HG02571 (cell line): ENCODE measurements at regions not wholly inside any gene's neighbourhood (a gene's known extent, or its start where the extent isn't known, plus 50 kb on each side); places are given as distances from the start of the nearest gene placed in this dataset.

Source experiments
- ATAC-seq: cut with Tn5 transposase; IDR thresholded peaks from one replicate; pipeline ENCODE4 v1.9.1; 2021; ENCODE audit warnings: mild to moderate bottlenecking, moderate library complexity; ENCODE audit not compliant: unreplicated experiment

DNA sequence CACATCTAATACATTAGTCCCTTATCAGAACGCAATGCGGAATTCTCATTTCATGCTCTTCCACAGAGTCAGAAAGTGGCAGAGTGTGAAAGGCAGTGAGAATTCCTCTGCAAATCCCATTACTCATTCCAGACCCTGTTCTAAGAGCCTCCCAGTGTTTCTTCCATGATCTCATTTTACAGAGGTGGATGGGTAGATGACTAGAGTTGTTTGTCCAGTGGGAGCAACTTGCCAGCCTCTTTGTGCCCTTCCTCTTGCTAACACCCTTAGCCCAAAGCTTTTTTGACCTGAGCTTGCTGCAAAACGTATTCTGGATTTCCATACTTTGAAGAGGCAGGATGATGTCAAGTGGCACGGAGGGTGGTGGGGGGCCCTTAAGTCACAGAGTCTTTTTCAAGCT is 467.7 kb upstream of the RGPD4 start:
- ATAC-seq = no peak

- no peak for ATAC-seq
Measured at GRCh38 chr2:107361751-107362381, 464.8 kb upstream of the RGPD4 start.

DNA sequence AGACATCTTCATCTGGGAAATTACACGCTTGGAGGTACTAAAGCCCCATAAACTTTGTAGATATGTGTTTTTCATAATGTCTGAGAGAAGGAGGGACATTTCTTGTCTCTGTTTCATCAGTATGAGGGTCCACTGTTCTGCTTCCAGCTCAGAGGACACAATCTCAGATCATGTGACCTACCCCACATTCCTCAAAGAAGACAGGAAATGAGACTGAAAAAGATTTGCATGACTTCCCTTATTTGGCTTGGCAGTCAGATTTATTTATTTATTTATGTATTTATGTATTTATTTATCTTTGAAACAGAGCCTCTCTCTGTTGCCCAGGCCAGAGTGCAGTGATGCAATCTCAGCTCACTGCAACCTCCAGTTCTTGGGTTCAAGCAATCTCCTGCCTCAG is 463.7 kb upstream of the RGPD4 start:
- ATAC-seq = no peak

- ATAC-seq = no peak
Measured at GRCh38 chr2:107363806-107364205, 462.9 kb upstream of the RGPD4 start.

DNA sequence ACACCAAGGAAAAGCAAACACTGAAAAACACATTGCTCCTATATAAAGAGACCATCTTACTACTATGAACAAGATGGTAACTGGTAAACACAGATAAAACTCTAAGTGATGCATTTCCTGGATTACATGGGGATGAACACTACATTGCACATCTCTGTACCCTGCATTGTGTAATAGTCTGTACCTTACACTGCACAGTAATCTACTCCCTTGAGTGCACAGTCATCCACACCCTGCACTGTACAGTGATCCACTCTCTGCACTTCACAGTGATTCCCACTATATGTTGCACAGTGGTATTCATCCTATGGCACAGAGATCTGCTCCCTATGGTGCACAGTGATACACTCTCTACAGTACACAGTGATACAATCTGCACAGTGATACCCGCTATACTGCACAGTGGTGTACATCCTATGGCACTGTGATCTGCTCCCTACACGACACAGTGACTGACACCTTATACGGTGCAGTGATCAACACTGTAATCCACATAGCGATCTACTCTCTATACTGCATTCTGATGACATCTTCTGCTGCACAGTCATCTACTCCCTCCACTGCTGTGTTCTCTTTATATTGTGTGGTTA is 462.2 kb upstream of the RGPD4 start:
- no peak for ATAC-seq

- ATAC-seq = no peak
Measured at GRCh38 chr2:107374249-107374648, 452.4 kb upstream of the RGPD4 start.

DNA sequence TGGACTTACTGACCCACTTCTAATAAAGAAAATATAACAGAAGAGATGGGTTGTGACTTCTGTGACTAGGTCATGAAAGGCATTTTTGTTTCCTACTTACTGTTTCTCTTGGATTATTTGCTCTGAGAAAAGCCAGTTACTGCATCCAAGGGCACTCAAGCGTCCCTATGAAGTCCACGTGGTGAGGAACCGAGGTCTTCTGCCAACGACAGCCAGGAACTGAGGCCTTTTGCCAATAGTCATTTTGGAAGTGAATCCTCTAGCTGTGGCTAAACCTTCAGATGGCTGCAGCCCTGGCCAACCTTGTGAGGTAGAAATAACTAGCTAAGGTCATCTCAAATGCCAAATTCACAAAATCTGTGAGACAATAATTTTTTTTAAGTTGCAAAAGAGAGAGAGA is 449.8 kb upstream of the RGPD4 start:
- no peak for ATAC-seq

GRCh38 chr2:107380912-107381311 is 445.8 kb upstream of the RGPD4 start:
- ATAC-seq = no peak

DNA sequence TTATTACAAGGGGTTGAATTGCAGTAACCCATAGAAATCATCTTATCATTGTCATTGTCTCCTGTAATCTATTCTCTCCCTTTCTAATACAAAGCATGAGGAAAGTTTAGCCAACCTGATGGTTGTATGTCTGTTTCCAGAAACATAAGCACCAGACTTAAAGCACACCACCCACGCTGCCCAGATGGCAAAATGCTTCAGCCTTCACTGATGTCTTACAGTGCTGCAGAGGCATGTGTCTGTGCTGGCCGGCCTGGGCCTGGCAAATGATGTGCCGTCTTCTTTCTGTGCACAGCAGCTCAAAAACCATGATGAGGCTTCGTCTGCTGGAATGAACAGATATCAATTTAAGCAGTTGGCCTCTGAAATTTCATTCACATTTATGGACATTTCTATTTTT is 443.0 kb upstream of the RGPD4 start:
- ATAC-seq = no peak

GRCh38 chr2:107384422-107384821 is 442.3 kb upstream of the RGPD4 start:
- no peak for ATAC-seq

- ATAC-seq = no peak
Measured at GRCh38 chr2:107385921-107386320, 440.8 kb upstream of the RGPD4 start.

- no peak for ATAC-seq
Measured at GRCh38 chr2:107392241-107392704, 434.4 kb upstream of the RGPD4 start.

DNA sequence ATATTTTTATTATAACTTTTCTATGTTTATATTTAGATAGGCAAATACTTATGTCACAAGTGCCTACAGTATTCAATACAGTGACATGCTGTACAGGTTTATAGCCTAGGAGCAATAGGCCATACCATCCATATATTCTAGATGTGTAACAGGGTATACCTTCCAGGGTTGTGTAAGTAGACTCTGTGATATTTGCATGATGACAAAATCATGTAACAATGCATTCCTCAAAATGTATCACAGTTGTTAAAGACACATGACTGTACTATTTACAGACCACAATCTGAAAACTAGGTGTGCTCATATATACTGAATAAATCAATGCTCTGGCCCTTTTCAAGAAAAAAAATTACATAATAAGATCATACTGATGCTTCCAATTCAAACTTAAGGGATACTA is 433.2 kb upstream of the RGPD4 start:
- no peak for ATAC-seq

DNA sequence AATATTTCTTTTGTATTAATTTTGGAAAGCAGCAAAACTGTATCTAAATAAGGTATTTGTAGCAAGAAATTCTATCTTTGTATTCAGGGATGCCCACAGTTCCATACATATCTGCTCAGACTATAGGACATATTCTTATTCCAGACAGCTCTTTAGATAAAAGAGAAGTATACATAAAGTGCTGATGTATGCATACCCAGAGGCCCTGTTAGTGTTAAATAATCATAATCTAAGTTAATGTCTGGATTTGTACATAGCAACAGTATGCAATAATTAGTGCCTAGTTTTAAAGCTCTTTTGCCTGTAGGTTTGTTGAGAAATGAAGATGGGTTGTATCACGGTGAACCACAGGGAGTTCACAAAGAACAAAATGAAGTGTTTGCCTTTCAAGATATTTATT is 428.0 kb upstream of the RGPD4 start:
- ATAC-seq = no peak

- ATAC-seq = no peak
Measured at GRCh38 chr2:107402330-107402729, 424.4 kb upstream of the RGPD4 start.

GRCh38 chr2:107405261-107405660 is 421.4 kb upstream of the RGPD4 start:
- no peak for ATAC-seq

DNA sequence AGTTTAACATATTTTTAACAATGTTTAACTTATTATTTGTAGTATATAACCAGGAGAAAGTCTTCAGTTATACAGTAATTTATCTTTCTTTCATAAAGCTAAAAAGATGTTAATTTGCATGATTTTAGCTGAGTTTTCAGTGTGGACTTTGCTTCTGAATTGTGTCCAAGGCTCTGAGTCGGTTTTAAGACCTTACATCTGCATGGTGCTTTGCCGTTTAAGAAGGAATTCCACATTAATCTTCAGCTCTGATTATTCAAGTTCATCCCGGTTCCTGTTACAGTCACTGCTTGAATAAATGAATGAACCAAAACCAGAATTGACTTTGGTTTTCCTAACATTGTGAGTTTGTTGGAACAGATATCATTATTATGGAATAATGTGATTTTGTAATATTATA is 419.7 kb upstream of the RGPD4 start:
- ATAC-seq = no peak

DNA sequence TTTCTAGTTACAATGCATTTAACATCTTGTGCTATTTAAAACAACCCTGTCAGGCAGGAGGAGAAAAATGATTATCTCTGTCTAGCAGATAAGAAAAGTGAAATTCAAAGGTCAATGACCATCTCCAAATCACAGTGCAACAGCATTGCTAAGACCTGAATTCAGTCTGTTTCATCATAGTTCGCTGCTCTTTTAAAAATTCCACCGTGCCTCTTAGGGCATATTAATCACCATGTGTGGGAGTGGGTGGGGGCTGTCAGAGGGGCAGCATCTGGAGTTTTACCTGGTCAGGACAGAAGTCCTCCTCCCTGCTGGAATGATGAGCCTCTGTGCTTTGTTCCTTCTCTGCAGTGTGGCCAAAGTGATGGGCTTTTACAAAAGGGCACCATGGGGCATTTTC is 418.7 kb upstream of the RGPD4 start:
- ATAC-seq = no peak

- no peak for ATAC-seq
Measured at GRCh38 chr2:107411267-107411666, 415.4 kb upstream of the RGPD4 start.

- no peak for ATAC-seq
Measured at GRCh38 chr2:107412209-107412904, 414.3 kb upstream of the RGPD4 start.

DNA sequence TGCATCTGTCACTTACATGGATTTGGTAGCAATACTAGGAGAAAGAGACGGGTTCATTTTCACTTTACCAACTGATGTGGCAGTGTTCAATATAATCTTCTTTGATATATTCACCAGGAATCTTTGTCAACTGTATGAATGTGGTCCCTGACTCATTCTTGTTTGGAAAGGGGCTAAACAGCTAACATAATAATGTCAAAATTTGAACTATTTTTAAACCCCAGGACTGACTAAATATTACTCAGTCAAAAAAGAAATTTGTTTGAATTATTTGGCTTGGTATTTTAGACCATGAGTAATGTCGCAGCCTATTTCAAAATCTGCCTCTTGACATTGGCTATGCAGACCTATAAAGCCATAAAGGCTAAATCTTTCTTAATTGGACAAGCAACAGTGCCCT is 413.7 kb upstream of the RGPD4 start:
- ATAC-seq = no peak

DNA sequence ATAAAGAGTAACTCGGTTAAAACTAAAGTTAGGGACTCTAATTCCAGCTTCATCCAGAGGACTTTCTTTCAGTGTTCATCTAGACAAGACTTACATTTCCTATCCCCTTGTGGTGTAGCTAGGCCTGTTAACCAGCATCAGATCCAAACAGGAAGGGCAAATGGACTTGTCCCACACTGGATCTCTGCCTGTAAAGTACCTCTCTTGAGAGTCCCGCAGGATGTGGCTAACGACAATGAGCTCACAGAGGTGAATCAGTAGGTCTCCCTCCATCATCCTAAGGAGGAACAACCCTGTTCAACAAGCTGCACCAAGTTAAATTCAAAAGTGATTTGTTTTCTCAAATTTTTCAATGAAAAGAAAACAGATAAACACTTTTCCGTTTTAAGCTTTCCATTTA is 412.3 kb upstream of the RGPD4 start:
- no peak for ATAC-seq
